Activated naive CD4-positive, alpha-beta T cell treated with anti-CD3 and anti-CD28 coated beads, Interleukin-2, amount 50 U/mL, for 16 hours (primary cell): ENCODE measurements at regions not wholly inside any gene's neighbourhood (a gene's known extent, or its start where the extent isn't known, plus 50 kb on each side); places are given as distances from the start of the nearest gene placed in this dataset.
"Not testable (repeated sequence)": the region's sequence is repeated elsewhere in the genome, so short reads cannot be mapped to it uniquely, and the experiment has no call there.

Source experiments
- DNase-seq: peaks from one replicate; pipeline ENCODE4 v3.0.0-alpha.2; 2020

- DNase-seq: no peak
Observed at GRCh38 chr13:66237411-66238062, 992.6 kb downstream of the PCDH9 start.

DNA sequence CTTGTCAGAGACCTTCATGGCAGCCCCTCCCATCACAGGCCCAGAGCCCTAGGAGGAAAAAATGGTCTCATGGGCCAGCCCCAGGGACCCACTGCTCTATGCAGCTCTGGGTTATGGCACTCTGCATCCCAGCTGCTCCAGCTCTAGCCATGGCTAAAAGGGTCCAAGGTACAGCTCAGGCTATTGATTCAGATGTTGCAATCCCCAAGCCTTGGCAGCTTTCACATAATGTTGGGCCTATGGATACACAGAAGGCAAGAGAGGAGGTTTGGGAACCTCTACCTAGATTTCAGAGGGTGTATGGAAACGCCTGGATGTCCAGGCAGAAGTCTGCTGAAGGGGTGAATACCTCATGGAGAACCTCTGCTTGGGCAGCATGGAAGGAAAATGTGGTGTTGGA, 996.0 kb downstream of the PCDH9 start:
- no peak for DNase-seq

- not testable (repeated sequence) for DNase-seq
Observed at GRCh38 chr13:66231958-66232357, 998.2 kb downstream of the PCDH9 start.

GRCh38 chr13:66225072-66225471, 1005.1 kb downstream of the PCDH9 start:
- DNase-seq: no peak

DNA sequence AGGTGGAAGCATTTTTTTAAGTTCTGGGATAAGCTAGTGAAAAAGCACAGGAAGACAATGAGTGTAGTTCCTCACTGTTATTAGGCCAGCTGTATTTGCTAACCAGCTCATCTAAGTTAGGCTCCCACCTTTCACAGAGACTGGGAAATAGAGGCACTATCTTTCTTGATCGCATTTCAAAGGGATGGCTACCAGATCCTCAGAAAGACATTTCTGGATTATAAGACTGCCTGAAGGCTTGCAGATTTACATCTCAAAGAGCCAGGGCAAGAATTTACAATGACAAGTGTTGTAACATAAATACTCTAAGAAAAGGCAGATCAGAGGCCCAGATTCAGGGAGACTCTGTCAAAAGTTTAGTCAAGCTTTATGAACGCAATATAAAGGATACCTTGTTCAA, 1005.5 kb downstream of the PCDH9 start:
- DNase-seq: no peak

GRCh38 chr13:66222926-66223325, 1007.2 kb downstream of the PCDH9 start:
- DNase-seq: no peak

DNA sequence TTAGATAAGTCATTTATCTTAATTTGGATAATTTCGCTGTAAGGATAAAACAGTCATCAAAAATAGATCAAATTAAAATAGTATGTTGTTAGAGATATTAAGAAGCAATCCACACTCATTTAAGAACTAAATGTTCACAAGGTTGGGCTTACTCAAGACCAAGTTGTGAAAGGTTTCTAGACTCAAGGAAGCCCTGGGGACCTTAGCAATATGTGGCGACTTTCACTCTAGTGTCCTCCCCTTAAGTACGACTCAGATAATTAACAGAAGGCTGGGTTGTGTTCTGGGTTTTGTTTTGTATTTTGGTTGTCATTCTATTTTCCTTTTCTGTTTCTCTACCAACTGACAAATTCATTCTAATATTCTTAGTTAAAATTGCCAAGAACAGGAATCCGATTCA, 1008.0 kb downstream of the PCDH9 start:
- DNase-seq: no peak

- no peak for DNase-seq
Observed at GRCh38 chr13:66219506-66219905, 1010.6 kb downstream of the PCDH9 start.

DNA sequence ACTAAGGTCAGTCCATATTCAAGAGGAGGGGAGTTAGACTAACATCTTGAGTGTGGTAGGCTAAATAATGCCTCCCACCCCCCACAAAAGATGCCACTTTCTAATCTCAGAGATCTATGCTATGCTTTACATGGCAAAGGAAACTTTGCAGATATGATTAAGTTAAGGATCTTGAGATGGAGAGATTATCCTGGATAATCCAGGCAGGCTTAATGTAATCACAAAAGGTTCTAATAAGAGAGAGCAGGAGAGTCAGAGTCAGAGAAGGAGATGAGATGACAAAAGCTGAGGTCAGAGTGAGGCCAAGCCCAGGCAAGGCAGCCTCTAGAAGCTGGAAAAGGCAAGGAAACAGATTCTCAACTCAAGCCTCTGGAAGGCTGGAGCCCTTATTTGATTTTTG, 1011.6 kb downstream of the PCDH9 start:
- no peak for DNase-seq

DNA sequence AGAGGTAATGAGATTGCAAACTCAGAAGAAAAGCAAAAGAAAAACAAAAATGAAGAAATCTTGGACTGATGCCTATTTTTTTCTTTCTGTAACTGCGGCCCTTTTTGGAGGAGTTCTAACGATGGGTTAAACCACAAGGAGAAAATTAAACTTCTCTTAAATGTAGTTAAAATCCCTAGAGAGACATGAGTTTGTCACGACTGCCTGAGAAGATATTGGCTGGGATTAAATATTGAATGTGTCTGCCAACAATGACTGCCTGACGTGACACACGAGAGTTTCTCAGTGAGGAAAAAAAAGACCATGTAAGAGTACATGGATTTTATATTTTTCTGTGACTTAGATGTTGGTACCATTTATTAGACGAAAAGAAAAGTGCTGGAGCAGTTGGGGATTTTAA, 1013.4 kb downstream of the PCDH9 start:
- no peak for DNase-seq

DNA sequence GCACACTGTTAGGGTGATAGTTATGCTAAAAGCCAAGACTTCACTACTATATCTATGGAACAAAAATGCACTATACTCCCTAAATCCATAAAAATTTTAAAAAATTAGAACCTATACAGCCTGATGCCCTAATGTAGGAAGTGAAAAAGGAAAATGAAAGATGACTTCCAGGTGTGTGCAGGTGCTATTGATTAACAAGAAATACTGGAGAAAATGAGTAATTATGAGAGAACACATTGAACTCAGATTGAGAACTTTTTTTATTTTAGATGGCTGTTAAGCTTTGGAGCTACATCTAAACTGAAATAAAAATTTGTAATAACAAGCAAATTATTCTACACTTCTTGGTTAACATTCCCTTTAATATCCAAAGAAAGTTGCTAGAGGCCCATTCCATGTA, 1015.7 kb downstream of the PCDH9 start:
- no peak for DNase-seq

DNA sequence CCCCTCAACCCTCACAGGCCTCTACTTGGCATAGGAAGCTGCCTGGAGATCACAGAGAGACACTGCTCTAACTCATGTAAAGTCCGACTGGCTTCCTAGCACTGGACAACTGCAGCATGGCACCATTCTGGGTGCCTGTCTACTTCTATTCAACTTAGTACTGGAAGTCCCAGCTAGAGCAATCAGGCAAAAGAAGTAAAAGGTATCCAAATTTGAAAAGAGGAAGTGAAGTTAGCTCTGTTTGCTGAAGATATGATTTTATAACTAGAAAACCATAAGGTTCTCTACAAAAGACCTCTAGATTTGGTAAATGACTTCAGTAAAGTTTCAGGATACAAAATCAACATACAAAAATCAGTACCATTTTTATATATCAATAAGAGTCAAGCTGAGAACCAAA, 1017.6 kb downstream of the PCDH9 start:
- DNase-seq: no peak

DNA sequence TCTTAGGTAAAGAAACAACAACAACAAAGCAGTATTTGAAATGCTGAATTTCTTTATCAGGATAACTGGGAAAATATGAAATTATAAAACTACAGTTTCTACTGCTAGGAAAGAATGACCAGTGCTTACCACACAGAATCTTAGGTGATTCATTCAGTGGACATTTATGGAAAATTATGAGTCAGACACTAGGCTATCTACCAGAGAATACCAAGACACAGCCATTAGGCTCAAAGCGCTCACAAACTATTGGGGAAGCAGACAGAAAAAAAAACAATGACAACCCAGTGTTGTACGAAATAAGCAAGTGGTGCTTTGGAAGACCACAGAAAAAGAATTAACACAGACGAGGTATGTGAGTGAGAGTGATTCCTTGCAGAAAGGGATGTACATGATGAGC, 1019.5 kb downstream of the PCDH9 start:
- DNase-seq: no peak

- no peak for DNase-seq
Observed at GRCh38 chr13:66208589-66208988, 1021.5 kb downstream of the PCDH9 start.

GRCh38 chr13:66207610-66208009, 1022.5 kb downstream of the PCDH9 start:
- no peak for DNase-seq

GRCh38 chr13:66205807-66206206, 1024.3 kb downstream of the PCDH9 start:
- DNase-seq: no peak

DNA sequence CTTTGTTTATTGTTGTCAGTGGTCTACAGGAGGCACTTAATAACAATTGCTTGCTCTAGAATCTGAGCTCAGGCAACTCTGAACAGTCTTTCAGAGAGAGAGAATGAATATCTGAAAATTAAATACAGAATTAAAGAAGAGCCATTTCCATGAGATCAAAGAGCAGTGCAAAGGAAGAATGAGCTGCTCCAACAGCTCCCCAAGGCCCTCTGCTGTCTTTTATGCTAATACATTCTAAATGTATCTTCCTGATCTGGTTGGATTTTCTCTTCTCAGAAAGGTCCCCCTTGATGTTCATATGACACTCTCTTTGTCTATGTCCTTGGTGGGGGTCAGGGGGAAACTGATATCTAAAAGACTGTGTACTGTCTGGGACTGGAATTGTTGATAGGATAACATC, 1029.6 kb downstream of the PCDH9 start:
- no peak for DNase-seq

- no peak for DNase-seq
Observed at GRCh38 chr13:66195238-66195637, 1034.9 kb downstream of the PCDH9 start.

- DNase-seq: no peak
Observed at GRCh38 chr13:66189986-66190385, 1040.2 kb downstream of the PCDH9 start.

DNA sequence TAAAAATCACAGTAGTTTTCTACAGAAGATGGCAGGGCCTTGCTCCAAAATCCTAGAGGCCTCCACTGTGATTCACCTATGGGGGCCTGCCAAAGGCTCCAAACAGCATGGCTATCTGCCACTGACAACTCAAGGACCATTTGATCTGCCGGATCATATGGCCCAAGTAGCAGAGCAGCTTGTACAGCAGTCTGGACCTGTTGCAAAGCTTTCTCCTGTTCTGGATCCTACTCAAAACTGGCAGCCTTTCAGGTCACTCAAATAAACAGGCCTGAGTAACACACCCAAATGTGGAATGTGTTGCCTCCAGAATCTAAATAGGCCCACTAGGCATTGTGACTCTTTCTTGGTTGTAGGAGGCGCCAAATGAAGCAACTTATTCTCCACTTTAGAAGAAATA, 1049.3 kb downstream of the PCDH9 start:
- no peak for DNase-seq

GRCh38 chr13:66171920-66172319, 1058.2 kb downstream of the PCDH9 start:
- DNase-seq: no peak

- DNase-seq: no peak
Observed at GRCh38 chr13:66162470-66162869, 1067.7 kb downstream of the PCDH9 start.

DNA sequence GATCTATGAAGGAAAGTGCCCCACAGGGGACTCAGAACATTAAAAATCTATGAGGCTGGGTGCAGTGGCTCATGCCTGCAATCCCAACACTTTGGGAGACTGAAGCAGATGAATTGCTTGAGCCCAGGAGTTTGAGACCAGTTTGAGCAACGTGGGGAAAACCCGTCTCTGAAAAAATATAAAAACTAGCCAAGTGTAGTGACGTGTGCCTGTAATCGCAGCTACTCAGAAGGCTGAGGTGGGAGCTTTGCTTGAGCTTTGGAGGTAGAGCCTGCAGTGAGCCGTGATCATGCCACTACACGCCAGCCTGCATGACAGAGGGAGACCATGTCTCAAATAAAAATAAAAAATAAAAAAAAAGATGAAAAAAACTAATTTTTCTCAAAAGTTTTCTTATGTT, 1070.6 kb downstream of the PCDH9 start:
- no peak for DNase-seq

- no peak for DNase-seq
Observed at GRCh38 chr13:66154976-66155375, 1075.2 kb downstream of the PCDH9 start.

- no peak for DNase-seq
Observed at GRCh38 chr13:66154354-66154753, 1075.8 kb downstream of the PCDH9 start.

- DNase-seq: no peak
Observed at GRCh38 chr13:66152596-66152995, 1077.5 kb downstream of the PCDH9 start.
